AML-193 (cell line): ENCODE measurements at regions not wholly inside any gene's neighbourhood (a gene's known extent, or its start where the extent isn't known, plus 50 kb on each side); places are given as distances from the start of the nearest gene placed in this dataset.
"Not testable (repeated sequence)": the region's sequence is repeated elsewhere in the genome, so short reads cannot be mapped to it uniquely, and the experiment has no call there.

Experiments
- DNase-seq, 2 experiments: peaks; one replicate each; lab custom pipeline; 2025; lab: John Stamatoyannopoulos, UW

- DNase-seq, result no peak
Measured at GRCh38 chr9:29609282-29609681, 2036.0 kb upstream of the C9orf72 start.

- DNase-seq, result no peak
Measured at GRCh38 chr9:29613773-29614172, 2040.5 kb upstream of the C9orf72 start.

- no peak for DNase-seq
Measured at GRCh38 chr9:29616844-29617243, 2043.6 kb upstream of the C9orf72 start.

GRCh38 chr9:29625292-29625731 is 2052.0 kb upstream of the C9orf72 start:
- DNase-seq, result no peak

- DNase-seq, result no peak
Measured at GRCh38 chr9:29625931-29626330, 2052.7 kb upstream of the C9orf72 start.

GRCh38 chr9:29628856-29629255 is 2055.6 kb upstream of the C9orf72 start:
- DNase-seq, result not testable (repeated sequence)

- DNase-seq, result no peak
Measured at GRCh38 chr9:29637471-29638237, 2064.4 kb upstream of the C9orf72 start.

- no peak for DNase-seq
Measured at GRCh38 chr9:29640507-29640906, 2067.2 kb upstream of the C9orf72 start.

- no peak for DNase-seq
Measured at GRCh38 chr9:29644514-29644913, 2071.2 kb upstream of the C9orf72 start.

- DNase-seq, result no peak
Measured at GRCh38 chr9:29647451-29647850, 2074.2 kb upstream of the C9orf72 start.

GRCh38 chr9:29648132-29648531 is 2074.9 kb upstream of the C9orf72 start:
- DNase-seq, result no peak

- DNase-seq, result no peak
Measured at GRCh38 chr9:29648601-29649000, 2075.3 kb upstream of the C9orf72 start.

- no peak for DNase-seq
Measured at GRCh38 chr9:29656641-29657406, 2083.5 kb upstream of the C9orf72 start.

GRCh38 chr9:29657821-29658220 is 2084.5 kb upstream of the C9orf72 start:
- no peak for DNase-seq

- DNase-seq, result no peak
Measured at GRCh38 chr9:29659014-29659413, 2085.7 kb upstream of the C9orf72 start.

- DNase-seq, result no peak
Measured at GRCh38 chr9:29659736-29660135, 2086.5 kb upstream of the C9orf72 start.

GRCh38 chr9:29668732-29669131 is 2095.5 kb upstream of the C9orf72 start:
- no peak for DNase-seq

GRCh38 chr9:29669613-29670012 is 2096.3 kb upstream of the C9orf72 start:
- DNase-seq, result no peak

GRCh38 chr9:29685531-29685930 is 2112.2 kb upstream of the C9orf72 start:
- no peak for DNase-seq

GRCh38 chr9:29691145-29691544 is 2117.9 kb upstream of the C9orf72 start:
- DNase-seq, result no peak

- peak; percentile 13 to 37 for DNase-seq
Measured at GRCh38 chr9:29691758-29692407, 2118.6 kb upstream of the C9orf72 start.

GRCh38 chr9:29697011-29697410 is 2123.7 kb upstream of the C9orf72 start:
- no peak for DNase-seq

- no peak for DNase-seq
Measured at GRCh38 chr9:29701559-29701958, 2128.3 kb upstream of the C9orf72 start.
